Myocyte (in vitro differentiated cells): ENCODE measurements at regions not wholly inside any gene's neighbourhood (a gene's known extent, or its start where the extent isn't known, plus 50 kb on each side); places are given as distances from the start of the nearest gene placed in this dataset.
"Not testable (repeated sequence)": the region's sequence is repeated elsewhere in the genome, so short reads cannot be mapped to it uniquely, and the experiment has no call there.

Source experiments
- DNase-seq: peaks from one replicate; pipeline ENCODE4 v3.0.0-alpha.2; 2012; ENCODE audit warnings: low read depth

DNA sequence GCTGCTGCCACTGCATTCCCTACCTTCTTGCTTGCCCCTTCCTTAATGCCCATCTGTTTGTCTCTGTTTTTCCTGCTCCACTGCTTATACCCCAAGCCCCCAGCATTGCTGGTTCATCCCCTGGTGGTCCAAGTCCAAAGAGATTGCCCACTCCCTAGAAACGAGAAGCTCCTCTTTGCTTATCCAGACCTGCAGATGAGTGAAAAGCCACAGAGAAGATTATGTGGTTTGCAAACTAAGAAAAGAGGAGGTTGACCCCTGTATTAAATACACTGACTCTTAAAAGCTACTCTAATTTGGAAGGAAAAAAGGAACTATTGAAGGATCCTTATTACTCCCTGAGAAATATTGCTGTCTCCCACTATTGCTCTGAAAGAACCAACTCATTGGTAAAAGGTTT lies 146.8 kb upstream of the RAB4A start:
- DNase-seq = no peak

DNA sequence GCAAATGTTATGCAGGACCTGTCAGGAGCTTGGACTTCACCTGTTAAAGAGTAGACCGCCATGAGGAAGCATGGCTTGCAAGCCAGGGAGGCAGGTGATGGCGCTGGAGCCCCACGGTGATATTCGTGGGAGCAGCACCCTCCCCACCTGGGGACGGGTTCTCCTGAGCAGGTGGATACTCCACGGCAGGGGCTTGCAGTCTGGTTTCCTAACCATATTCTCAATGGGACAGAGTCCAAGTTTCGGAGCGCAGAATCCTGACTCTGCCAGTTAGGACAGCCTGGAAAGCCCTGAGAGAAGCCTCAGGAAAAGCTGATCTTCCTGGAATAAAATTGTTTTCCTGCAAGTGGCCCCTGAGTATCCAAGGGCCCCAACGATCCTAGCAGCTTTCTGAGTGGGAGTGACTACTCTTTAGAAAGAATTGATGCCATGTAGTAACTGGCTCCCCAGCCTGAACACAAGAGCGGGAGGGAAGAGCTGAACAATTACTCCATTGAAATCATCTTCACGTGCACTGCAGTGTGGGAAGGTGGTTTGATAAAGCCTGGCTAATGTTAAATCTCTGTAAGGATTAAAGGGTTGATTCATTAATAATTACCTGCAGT lies 146.3 kb upstream of the RAB4A start:
- no peak for DNase-seq

DNA sequence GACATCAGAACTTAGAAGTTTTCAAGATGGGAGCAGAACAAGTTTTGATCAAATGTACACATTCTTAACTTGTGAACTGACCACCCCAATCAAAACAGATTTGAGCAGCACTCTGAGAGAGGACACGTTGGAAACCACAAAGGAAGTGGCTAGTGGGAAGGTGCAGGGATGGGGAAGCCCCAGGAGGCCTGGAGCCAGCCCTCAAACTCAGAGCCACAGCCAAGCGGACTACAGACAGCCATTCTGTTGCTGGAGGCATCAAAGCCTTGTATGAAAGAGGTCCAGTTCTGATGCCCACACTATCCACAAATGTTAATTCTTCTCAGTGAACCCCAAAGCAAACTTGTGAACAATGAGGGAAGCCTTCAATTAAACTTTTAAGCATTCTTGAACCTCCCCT lies 143.6 kb upstream of the RAB4A start:
- no peak for DNase-seq

DNA sequence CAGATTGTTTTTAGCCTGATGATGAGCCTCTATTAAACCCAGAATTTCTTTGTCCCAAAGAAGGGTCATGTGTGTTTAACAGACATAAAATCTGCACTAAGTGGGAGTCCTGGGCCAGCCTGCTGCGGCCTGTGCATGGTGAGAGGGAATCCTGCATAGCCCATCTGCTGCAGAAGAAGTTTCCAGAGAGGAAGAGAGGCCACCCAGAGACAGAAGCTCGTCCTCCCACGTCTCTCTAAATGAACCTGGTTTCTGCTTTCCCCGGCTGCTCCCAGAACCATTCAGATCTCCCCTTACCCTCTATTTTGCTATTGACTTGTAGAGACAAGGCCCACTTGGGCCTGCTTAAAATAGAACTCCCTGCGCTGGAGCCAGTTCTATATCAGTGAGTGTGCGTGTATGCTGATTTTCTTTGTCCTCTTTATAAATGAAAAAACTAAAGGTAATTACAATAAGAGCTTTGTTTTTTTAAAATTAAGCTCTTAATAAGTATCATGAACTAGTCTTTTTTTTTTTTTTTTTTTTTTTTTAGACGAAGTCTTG lies 142.8 kb upstream of the RAB4A start:
- DNase-seq = no peak

DNA sequence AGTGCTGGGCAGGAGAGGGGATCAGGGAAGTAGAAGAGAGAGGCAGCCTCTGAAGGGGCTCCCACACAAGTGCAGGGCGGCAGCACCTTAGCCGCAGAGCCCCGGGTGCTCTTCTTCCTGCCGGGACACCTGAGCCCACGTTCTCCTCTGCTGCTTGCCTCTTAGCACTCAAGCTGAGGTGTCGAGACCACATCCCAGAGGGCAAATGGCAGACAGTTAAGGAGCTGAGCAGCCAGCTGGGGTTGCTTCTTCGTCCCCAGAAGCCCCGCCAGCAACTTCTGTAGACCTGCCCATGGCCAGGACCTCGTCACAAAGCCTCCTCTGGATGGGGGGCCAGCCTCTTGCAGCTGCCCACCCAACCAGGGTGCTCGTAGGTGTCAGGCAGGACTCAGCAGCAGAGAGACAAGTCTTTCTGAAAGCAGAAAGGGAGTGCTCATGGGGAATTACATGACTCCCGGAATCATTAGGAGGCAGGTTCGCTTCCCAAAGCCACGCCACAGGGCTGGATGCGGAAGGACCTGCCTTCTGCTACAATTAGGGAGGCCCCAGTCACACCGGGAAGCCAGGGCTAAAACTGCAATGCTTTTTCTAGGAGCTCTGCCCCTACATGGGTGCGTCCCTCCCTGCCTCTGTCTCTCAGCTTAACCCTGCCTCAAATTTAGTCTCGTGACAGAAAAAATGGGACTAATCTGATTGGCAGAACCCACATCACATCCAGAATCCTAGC lies 141.4 kb upstream of the RAB4A start:
- DNase-seq = no peak

DNA sequence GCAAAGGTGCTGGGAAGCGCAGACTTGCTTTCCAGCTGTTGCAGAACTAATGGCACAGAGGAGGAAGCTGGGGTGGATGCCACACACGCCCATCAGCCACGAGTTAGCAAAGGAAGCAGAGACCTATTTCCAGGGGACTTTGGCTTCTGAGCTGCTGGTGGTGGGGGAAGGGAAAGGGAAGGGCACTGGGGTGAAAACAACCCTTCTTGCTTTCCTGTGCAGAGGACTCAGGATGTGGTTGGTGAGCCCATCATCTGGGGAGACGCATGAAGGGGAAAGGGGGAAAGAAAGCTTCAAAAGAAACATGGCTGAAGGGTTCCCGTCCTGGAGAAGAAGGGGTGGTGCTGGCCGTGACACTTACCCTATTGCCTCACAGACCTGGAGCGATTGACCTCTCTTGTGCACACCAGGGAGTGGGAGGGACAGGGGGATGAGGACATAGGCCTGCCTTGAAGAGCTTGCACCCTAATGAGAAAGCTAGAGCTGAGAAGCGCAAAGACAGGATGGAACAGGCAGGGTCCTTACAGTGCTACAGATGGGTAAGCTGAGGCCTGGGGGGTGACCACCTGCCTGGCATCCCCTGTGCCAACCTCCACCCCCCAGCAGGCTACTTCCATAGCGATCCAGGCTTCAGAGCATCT lies 140.8 kb upstream of the RAB4A start:
- no peak for DNase-seq

DNA sequence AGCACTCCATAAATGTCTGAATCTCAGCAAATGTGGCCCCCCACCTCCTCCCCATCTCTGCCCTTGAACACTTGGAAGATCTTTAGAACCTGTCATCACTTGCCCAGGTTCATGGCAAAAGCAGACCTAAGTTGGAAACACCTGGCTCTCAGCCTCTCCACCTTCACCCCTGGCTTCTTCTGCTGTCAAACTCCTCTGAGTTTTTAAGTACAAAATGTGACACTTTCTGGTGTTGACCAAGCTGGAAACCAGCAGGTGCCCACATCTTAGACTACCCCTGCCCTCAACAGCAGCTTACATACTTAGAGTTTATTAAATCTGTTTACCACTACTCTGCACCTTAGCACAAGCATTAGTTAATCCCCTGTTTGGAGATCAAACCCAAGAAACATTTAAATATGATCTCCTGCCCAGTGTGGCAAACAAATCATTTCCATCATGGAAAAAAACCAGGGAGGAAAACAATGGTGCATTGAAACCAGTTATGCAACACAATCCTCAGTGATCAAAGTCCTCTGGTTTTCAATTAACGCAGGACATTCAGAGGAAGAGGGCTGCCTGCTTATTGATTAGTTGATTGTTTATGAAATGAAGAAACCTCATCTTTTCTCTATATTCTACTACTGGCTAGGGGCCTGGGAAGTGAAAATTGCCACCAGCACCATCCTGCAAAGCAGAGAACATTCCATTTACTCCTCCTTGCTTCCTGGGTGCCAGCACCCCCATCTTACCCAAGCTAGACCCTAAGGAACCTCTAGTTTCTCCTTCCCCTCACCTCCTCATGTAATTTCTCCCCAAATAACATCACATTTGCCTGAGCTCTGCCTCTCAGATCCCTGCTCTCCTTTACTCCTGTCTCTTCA lies 139.4 kb upstream of the RAB4A start:
- DNase-seq = no peak

DNA sequence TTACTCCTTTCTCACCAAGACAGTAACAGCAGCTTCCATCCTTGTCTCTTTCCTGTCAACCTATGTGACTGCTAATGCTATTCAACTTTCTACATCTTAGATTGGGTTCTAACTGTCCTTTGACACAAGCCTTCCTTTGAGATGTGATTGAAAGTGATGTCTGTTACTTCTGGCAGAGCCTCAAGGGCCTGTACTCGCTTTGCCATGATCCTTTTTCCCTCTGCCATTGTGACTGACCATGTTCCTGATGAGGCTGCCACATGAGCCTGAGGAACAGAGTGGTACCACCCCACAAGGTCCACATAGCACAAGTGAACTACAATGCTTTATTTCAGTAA lies 138.8 kb upstream of the RAB4A start:
- no peak for DNase-seq

DNA sequence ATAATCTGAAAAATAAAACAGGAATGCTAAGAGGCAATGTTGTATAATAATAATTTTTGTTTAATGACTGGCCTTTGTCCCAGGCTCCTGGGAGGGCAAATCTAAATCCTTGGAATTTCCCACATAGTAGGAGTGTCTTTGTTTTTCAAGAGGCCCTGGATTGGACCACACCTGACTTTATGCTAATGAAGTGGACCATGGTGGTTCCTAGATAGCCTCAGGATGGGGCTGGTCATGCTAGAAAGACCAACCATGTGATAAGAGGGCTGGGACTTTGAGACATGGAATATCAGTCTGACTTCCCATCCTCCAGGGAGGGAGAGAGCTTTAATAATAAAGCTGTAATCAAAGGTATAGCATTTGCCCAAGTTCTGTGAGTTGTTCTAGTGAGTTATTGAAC lies 138.2 kb upstream of the RAB4A start:
- no peak for DNase-seq

DNA sequence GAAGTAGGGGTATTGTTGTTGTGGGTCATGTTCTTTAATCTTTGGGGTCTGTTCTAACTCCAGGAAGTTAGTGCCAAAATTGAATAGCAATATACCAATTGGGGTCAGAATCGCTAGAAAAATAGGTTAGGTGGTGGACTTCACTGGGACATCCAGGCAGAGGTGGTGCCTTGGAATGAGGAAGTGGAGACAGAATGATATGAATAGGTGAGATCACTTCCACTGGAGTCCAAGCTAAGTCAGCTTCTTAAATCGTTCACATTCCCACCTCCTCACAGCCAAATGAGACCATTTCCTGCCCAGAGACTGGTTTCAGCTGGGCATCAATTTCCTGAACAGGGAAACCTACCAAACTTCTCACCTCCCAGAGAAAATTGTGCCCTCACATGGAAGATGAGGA lies 137.8 kb upstream of the RAB4A start:
- DNase-seq = no peak

DNA sequence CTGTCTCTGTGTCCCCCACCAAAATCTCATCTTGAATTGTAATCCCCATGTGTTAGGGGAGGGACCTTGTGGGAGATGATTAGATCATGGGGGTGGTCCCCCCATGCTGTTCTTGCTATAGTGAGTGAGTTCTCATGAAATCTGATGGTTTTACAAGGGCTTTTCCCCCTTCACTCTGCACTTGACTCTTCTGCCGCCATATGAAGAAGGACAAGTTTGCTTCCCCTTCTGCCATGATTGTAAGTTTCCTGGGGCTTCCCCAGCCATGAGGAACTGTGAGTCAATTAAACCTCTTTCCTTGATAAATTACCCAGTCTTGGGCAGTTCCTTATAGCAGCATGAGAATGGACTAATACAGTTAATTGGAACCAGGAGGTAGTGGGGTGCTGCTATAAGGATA lies 137.1 kb upstream of the RAB4A start:
- no peak for DNase-seq

DNA sequence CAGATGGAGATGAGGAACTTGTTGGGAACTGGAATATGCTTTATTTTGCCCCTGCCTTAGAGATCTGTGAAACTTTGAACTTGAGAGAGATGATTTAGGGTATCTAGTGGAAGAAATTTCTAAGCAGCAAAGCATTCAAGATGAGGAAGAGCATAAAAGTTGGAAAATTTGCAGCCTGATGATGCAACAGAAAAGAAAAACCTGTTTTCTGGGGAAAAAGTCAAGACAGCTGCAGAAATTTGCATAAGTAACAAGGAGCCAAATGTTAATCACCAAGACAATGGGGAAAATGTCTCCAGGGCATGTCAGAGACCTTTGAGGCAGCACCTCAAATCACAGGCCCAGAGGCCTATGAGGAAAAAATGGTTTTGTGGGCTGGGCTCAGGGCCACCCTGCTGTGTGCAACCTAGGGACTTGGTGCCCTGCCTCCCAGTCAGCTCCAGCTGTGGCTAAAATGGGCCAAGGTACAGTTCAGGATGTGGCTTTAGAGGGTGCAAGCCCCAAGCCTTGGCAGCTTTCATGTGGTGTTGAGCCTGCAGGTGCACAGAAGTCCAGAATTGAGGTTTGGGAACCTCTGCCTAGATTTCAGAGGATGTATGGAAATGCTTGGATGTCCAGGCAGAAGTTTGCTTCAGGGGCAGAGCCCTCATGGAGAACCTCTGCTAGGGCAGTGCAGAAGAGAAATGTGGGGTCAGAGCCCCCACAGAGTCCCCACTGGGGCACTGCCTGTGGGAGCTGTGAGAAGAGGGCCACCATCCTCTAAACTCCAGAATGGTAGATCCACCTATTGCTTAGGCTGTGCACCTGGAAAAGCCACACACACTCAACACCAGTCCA lies 136.3 kb upstream of the RAB4A start:
- DNase-seq = not testable (repeated sequence)

DNA sequence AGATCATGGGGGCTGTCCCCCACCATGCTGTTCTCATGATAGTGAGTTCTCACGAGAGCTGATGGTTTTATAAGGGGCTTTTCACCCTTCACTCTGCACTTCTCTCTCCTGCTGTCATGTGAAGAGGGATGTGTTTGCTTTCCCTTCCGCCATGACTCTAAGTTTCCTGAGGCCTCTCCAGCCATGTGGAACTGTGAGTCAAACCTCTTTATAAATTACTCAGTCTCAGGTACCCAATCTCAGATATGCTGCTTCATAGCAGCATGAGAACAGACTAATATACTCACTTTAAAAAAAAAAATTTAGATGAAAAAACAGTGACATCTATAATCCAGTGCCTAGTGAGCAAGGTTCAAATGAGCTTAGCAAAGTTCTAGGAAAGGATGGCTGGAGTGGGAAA lies 135.1 kb upstream of the RAB4A start:
- DNase-seq = no peak

DNA sequence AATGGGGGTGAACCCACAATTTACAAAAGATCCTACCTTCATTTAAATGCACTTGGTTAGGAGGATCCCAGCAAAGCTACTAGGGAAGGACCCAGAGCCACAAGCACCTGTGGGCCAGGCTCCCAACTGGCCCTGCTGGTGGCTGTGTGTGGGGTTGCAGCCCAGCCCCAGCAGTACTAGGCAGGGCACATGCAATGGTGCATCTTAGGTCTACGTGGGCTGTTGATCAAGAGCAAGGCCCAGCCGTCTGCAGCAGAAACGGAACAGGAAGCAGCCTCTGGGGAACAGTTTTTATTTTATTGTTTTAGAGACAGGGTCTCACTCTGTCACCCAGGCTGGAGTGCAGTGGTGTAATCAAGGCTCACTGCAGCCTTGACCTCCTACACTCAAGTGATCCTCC lies 134.1 kb upstream of the RAB4A start:
- no peak for DNase-seq

DNA sequence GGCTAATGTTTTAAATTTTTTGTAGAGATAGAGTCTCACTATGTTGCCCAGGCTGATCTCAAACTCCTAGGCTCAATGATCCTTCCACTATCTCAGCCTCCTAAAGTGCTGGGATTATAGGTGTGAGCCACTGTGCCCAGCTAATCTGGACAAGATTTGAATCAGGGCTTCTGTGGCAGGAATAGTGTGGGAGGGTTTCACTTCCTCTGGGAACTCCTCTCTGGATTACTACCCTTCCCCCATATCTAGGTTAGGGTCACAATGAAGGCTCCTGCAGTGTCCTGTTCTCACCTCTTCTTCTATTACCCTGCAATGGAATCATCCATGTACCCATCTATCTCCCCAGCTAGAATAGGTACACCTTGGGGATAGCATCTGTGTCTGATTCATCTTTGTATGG lies 133.6 kb upstream of the RAB4A start:
- no peak for DNase-seq

DNA sequence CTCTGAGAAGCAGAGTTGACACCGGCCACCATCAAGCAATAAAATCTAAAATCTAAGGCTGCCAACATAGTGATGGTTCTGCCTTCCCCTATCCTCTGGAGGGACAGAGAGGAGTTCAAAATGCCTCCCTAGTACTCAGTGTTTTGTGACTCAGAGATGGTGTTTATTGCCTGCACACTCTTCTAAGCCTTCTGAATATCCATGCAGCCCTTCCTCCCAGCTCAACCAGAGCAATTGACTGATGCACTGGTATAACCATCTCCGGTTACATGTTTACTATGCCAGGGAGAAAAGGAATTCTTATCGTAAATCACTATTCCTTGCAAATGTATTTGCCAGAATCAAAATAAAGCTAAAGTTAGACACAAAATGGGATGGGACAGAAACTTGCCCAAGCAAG lies 132.9 kb upstream of the RAB4A start:
- no peak for DNase-seq

DNA sequence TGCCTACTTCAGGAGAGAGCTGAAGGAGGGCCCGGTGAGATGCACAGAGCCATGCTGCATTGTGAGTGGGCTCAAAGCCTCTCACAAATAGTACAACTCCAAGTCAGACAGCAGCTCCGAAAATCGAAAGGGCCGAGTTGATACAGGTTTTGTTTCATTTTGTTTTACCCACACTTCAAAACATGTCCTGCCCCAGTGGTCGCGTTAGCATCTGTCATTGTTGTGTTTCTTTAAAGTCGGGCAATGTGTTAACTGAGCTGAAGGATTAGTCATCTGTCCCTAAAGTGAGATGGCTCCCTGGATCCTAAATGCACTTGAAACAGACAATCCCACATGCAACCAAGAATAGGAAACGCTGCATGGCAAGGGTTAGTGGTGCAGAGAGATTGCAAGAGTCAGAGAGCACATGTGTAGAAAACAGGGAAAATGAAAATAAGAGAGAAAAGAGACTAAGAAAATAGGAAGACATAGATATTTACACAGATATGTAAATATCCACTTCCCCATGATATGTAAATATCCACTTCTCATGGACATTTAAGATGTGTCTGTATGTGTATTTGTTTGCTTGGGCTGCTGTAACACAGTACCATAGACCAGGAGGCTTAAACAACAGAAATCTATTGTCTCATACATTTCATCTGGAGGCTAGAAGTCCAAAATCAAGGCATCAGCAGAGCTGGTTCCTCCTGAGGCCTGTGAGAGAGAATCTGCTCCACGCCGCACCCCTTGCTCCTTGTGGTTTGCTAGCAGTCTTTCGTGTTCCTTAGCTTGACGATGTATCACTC lies 131.4 kb upstream of the RAB4A start:
- peak; percentile 37 for DNase-seq

DNA sequence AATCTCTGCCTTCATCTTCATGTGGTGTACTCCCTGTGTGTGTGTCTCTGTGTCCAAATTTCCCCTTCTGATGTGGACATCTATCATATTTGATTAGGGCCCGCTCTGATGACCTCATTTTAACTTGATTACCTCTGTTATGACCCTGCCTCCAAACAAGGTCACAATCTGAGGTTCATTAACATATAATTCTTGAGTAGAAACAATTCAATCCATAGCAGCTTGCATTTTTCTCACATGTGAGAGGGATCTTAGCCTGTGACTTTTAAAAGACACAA lies 130.9 kb upstream of the RAB4A start:
- no peak for DNase-seq

DNA sequence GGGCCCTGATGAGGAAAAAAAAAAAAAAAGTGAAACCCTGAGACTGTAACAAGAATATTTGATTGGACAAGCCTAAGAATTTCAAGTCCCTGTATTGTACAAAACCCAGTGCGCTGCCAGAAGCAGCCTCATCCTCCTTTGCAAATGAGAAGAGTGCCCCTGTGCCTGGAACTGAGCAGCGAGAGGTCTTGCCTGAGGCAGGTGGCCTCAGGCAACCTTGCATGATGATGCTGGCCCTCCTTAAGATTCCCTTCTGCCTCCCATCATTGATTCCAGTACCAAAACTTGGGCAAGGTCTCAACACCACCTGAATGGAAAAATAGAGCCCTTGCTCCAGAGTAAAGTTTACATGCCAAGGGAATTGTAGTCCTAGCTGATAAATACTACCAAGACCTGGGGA lies 129.6 kb upstream of the RAB4A start:
- no peak for DNase-seq

DNA sequence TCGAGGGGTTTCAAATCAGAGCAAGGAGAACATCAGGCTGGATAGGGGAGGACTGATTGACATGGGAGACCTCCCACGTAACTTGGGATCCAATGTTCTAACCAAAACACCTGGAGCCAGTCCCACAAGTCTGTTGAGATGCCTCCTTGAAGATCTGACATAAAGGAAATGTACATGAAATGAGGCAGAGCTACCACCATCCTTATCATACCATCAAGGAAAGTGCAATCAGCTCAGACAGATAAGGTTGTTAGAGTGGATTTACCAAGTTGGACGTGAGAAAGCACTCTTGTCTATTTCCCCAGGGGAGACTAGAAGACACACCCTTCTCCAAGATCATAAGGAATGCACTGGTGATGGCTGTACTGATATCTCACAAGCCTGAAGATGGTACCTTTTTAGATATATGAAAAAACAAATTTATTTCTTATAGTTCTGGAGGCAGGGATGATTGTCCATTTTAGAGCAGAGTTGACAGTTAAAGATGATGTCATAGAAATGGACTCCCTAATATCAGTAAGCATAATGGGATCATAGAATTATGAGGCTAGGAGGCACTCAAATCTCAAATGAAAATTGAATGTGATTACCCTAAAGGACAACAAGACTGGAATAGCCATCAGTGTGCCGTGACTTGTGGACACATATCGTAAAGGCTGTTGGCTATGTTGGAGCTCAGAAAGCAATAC lies 129.1 kb upstream of the RAB4A start:
- DNase-seq = no peak
